Loucy (cell line): ENCODE measurements at regions not wholly inside any gene's neighbourhood (a gene's known extent, or its start where the extent isn't known, plus 50 kb on each side); places are given as distances from the start of the nearest gene placed in this dataset.

Experiments used
- H2AFZ ChIP-seq: fragments of 200-600 bp; sonication (generic); 2 replicates; pipeline ENCODE4 v1.6.0; 2016; ENCODE audit warnings: antibody characterized with exemption, mild to moderate bottlenecking, low read length, moderate library complexity
- H3F3A ChIP-seq: fragments of 200-600 bp; 2 replicates; pipeline ENCODE4 v1.6.0; 2016; ENCODE audit warnings: antibody characterized with exemption, low read depth, mild to moderate bottlenecking
- H3K27me3 ChIP-seq: fragments of 200-600 bp; sonication (generic); 2 replicates; pipeline ENCODE4 v1.6.1; 2014; ENCODE audit warnings: low read length, mild to moderate bottlenecking; ENCODE audit not compliant: insufficient read depth, poor library complexity, severe bottlenecking
- H3K36me3 ChIP-seq: fragments of 200-600 bp; sonication (generic); 2 replicates; pipeline ENCODE4 v1.6.1; 2016; ENCODE audit warnings: low read length; ENCODE audit not compliant: insufficient read depth
- H3K4me1 ChIP-seq: fragments of 200-600 bp; sonication (generic); 2 replicates; pipeline ENCODE4 v1.5.1; 2014; ENCODE audit warnings: low read length, mild to moderate bottlenecking; ENCODE audit not compliant: insufficient read depth, poor library complexity, severe bottlenecking
- H3K4me2 ChIP-seq: fragments of 200-600 bp; sonication (generic); 2 replicates; pipeline ENCODE4 v1.6.0; 2014; ENCODE audit warnings: antibody characterized with exemption, low read length, low read depth, mild to moderate bottlenecking; ENCODE audit not compliant: poor library complexity, severe bottlenecking
- H3K4me3 ChIP-seq: fragments of 200-600 bp; sonication (generic); 2 replicates; pipeline ENCODE4 v1.5.1; 2014; ENCODE audit warnings: low read length, mild to moderate bottlenecking, mixed read lengths; ENCODE audit not compliant: poor library complexity, severe bottlenecking
- H3K79me2 ChIP-seq: fragments of 200-600 bp; sonication (generic); 2 replicates; pipeline ENCODE4 v1.6.1; 2014; ENCODE audit warnings: low read length; ENCODE audit not compliant: insufficient read depth
- H3K9ac ChIP-seq: fragments of 200-600 bp; sonication (generic); 2 replicates; pipeline ENCODE4 v1.6.0; 2014; ENCODE audit warnings: mild to moderate bottlenecking, low read depth, low read length, moderate library complexity; ENCODE audit not compliant: poor library complexity, severe bottlenecking
- H3K9me2 ChIP-seq: fragments of 200-600 bp; sonication (generic); replicated peaks from 2 replicates; pipeline ENCODE4 v1.6.1; 2016; ENCODE audit warnings: low read depth, low read length, mixed read lengths
- H3K9me3 ChIP-seq: fragments of 200-600 bp; sonication (generic); 2 replicates; pipeline ENCODE4 v1.6.1; 2014; ENCODE audit warnings: mild to moderate bottlenecking, antibody characterized with exemption, low read length, low read depth; ENCODE audit not compliant: insufficient read depth
- H4K20me1 ChIP-seq: fragments of 200-600 bp; sonication (generic); 2 replicates; pipeline ENCODE4 v1.6.0; 2014; ENCODE audit warnings: antibody characterized with exemption, low read length, mild to moderate bottlenecking; ENCODE audit not compliant: insufficient read depth, poor library complexity, severe bottlenecking
- CTCF ChIP-seq: fragments of 200-600 bp; sonication (generic); conservative IDR thresholded peaks from 2 replicates; pipeline ENCODE4 v1.5.1; 2014; ENCODE audit warnings: mild to moderate bottlenecking, antibody characterized with exemption, low read length
- EZH2phosphoT487 ChIP-seq: fragments of 200-600 bp; IDR thresholded peaks from 2 replicates; pipeline ENCODE4 v1.6.1; 2018; ENCODE audit warnings: antibody characterized with exemption, mild to moderate bottlenecking, moderate library complexity, borderline replicate concordance

DNA sequence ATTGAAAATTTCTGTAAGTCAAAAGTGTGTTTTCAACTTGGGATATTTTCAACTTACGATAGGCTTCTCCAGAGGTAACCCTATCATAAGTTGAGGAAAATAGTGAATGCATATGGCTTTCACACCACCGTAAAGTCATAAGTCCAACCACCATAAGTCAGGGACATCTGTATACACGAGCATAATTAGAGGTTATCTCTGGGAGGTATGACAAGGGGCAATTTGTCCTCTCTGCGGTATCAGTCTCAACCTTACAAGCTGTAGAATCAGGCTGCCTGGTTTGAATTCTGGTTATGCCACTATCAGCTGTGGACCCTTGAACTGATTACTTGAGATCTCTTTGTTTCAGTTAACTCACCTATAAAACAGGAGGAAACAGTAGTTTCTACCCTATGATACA, 202.9 kb upstream of the JARID2 start:
- Histone ChIP-seq H3K4me1 (peaks cover 7% of the 10 kb centered on the region), H3F3A (no peaks in the 10 kb centered on the region), H3K36me3 (no peaks in the 10 kb centered on the region), H3K9ac (no peak overlapping the region), H3K9me2 (no peaks in the 10 kb centered on the region), H3K9me3 (no peaks in the 10 kb centered on the region), H2AFZ (no peak overlapping the region), H3K27me3 (no peaks in the 10 kb centered on the region), H4K20me1 (no peaks in the 10 kb centered on the region), H3K79me2 (no peaks in the 10 kb centered on the region), H3K4me3 (no peak overlapping the region), H3K4me2 (no peak overlapping the region)
- TF ChIP-seq CTCF (no peak), EZH2phosphoT487 (no peak)

- peaks cover under 1% of the 10 kb centered on the region for H3K4me1 ChIP-seq
- no peak overlapping the region for H3K4me2 ChIP-seq
- TF ChIP-seq CTCF (no peak), EZH2phosphoT487 (no peak)
- H3K27me3 ChIP-seq, result no peaks in the 10 kb centered on the region
- no peak overlapping the region for H3K4me3 ChIP-seq
- no peaks in the 10 kb centered on the region for H4K20me1 ChIP-seq
- H3K9me3 ChIP-seq, result no peaks in the 10 kb centered on the region
- no peak overlapping the region for H3K9ac ChIP-seq
- H3K79me2 ChIP-seq, result no peaks in the 10 kb centered on the region
- no peaks in the 10 kb centered on the region for H3K36me3 ChIP-seq
- no peak overlapping the region; the same call in 1 of the 2 replicates for H2AFZ ChIP-seq
- H3F3A ChIP-seq, result no peaks in the 10 kb centered on the region
- no peaks in the 10 kb centered on the region for H3K9me2 ChIP-seq
These were observed 201.6 kb upstream of the JARID2 start for GRCh38 chr6:15044146-15044882.

DNA sequence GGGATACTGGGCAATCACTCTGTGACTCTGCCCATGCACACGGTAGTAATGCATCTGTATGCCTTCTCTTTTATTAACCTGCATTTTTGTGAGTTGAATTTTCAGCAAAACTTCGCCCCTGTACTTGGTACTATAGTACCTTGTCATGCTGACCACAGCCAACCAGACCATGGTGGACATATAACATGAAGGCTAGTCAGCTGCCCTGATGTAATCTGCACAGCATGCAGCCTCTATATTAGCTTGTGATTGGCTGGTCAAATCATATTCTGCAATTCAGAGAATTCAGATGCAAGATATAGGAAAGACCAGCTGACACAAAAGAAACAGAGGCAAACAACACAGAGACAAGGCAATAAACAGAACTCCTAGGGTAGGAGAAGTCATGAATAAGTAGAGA, 200.9 kb upstream of the JARID2 start:
- H3K79me2 ChIP-seq, result no peaks in the 10 kb centered on the region
- no peaks in the 10 kb centered on the region for H3K9me2 ChIP-seq
- no peaks in the 10 kb centered on the region for H4K20me1 ChIP-seq
- H3K4me1 ChIP-seq, result no peaks in the 10 kb centered on the region
- no peaks in the 10 kb centered on the region for H3K36me3 ChIP-seq
- TF ChIP-seq CTCF, result no peak
- no peak overlapping the region for H3K4me2 ChIP-seq
- no peak overlapping the region for H3K9ac ChIP-seq
- H3F3A ChIP-seq, result no peaks in the 10 kb centered on the region
- no peaks in the 10 kb centered on the region for H3K9me3 ChIP-seq
- H3K4me3 ChIP-seq, result no peak overlapping the region
- no peaks in the 10 kb centered on the region for H3K27me3 ChIP-seq
- no peak overlapping the region for H2AFZ ChIP-seq
